ENCODE measurements at regions not wholly inside any gene's neighbourhood (a gene's known extent, or its start where the extent isn't known, plus 50 kb on each side); places are given as distances from the start of the nearest gene placed in this dataset.

GRCh38 chr1:245055752-245056151 is 99.0 kb upstream of the KIF26B start:
- Histone ChIP-seq H2AFZ (ENCODE audit: low read depth, low read length) (no peak overlapping the region), H3K27me3 (ENCODE audit: insufficient read depth, low read depth, low read length) (no peaks in the 10 kb centered on the region), H3K9me3 (ENCODE audit: low read length) (no peaks in the 10 kb centered on the region), H3K27ac (ENCODE audit: low read length) (no peak overlapping the region), H4K20me1 (ENCODE audit: insufficient read depth) (no peaks in the 10 kb centered on the region), H3K79me2 (replicated peaks; ENCODE audit: insufficient read depth, low read length) (no peaks in the 10 kb centered on the region), H3K4me3 (ENCODE audit: low read length) (no peak overlapping the region), H3F3A (ENCODE audit: insufficient read depth, low read length, poor library complexity, severe bottlenecking) (no peaks in the 10 kb centered on the region), H3K36me3 (ENCODE audit: insufficient read depth, low read length) (no peaks in the 10 kb centered on the region), H3K4me2 (ENCODE audit: low read length) (no peak overlapping the region), H3K9ac (ENCODE audit: low read length) (no peak overlapping the region), H3K9me2 (ENCODE audit: insufficient read depth, low read length) (no peaks in the 10 kb centered on the region)
- TF ChIP-seq RAD21 (conservative IDR thresholded peaks at IDR 0.05): no peak

- H2AFZ ChIP-seq (ENCODE audit: low read depth, low read length): no peak overlapping the region
- no peak for TF ChIP-seq MXI1 (conservative IDR thresholded peaks at IDR 0.05; ENCODE audit: poor library complexity, severe bottlenecking)
- H3K9ac ChIP-seq (ENCODE audit: low read length): no peak overlapping the region
- no peaks in the 10 kb centered on the region for H3K79me2 ChIP-seq (replicated peaks; ENCODE audit: insufficient read depth, low read length)
- H3K9me3 ChIP-seq (ENCODE audit: low read length): no peaks in the 10 kb centered on the region
- no peak overlapping the region for H3K4me3 ChIP-seq (ENCODE audit: low read length)
- no peak overlapping the region for H3K27ac ChIP-seq (ENCODE audit: low read length)
- no peaks in the 10 kb centered on the region for H3F3A ChIP-seq (ENCODE audit: insufficient read depth, low read length, poor library complexity, severe bottlenecking)
- no peaks in the 10 kb centered on the region for H3K36me3 ChIP-seq (ENCODE audit: insufficient read depth, low read length)
- H3K27me3 ChIP-seq (ENCODE audit: insufficient read depth, low read depth, low read length): no peaks in the 10 kb centered on the region
- no peaks in the 10 kb centered on the region for H3K9me2 ChIP-seq (ENCODE audit: insufficient read depth, low read length)
- no peaks in the 10 kb centered on the region for H4K20me1 ChIP-seq (ENCODE audit: insufficient read depth)
- H3K4me2 ChIP-seq (ENCODE audit: low read length): no peak overlapping the region
Observed at GRCh38 chr1:245054507-245055270, 100.1 kb upstream of the KIF26B start.

GRCh38 chr1:245054105-245054504 is 100.7 kb upstream of the KIF26B start:
- no peaks in the 10 kb centered on the region for H3K27me3 ChIP-seq (ENCODE audit: insufficient read depth, low read depth, low read length)
- no peaks in the 10 kb centered on the region for H3K36me3 ChIP-seq (ENCODE audit: insufficient read depth, low read length)
- H3K4me2 ChIP-seq (ENCODE audit: low read length): no peak overlapping the region
- no peaks in the 10 kb centered on the region for H3K9me2 ChIP-seq (ENCODE audit: insufficient read depth, low read length)
- H3K79me2 ChIP-seq (replicated peaks; ENCODE audit: insufficient read depth, low read length): no peaks in the 10 kb centered on the region
- TF ChIP-seq POLR2AphosphoS5 (IDR thresholded peaks at IDR 0.05) (no peak), REST (IDR thresholded peaks at IDR 0.05; ENCODE audit: borderline replicate concordance) (no peak), RAD21 (conservative IDR thresholded peaks at IDR 0.05) (no peak), SMC3 (conservative IDR thresholded peaks at IDR 0.05; ENCODE audit: poor library complexity) (no peak), EZH2 (IDR thresholded peaks at IDR 0.05; ENCODE audit: borderline replicate concordance, insufficient read depth, low read length, poor library complexity, severe bottlenecking) (no peak), TAF1 (IDR thresholded peaks at IDR 0.05; ENCODE audit: low read depth) (no peak), CTCF (IDR thresholded peaks at IDR 0.05; ENCODE audit: poor library complexity, severe bottlenecking) (no peak), MXI1 (conservative IDR thresholded peaks at IDR 0.05; ENCODE audit: poor library complexity, severe bottlenecking) (no peak), EP300 (conservative IDR thresholded peaks at IDR 0.05; ENCODE audit: poor library complexity, severe bottlenecking) (no peak)
- no peaks in the 10 kb centered on the region for H3K9me3 ChIP-seq (ENCODE audit: low read length)
- no peak overlapping the region for H3K9ac ChIP-seq (ENCODE audit: low read length)
- H3K4me3 ChIP-seq (ENCODE audit: low read length): no peak overlapping the region
- no peak overlapping the region for H3K27ac ChIP-seq (ENCODE audit: low read length)
- no peaks in the 10 kb centered on the region for H4K20me1 ChIP-seq (ENCODE audit: insufficient read depth)
- no peaks in the 10 kb centered on the region for H3F3A ChIP-seq (ENCODE audit: insufficient read depth, low read length, poor library complexity, severe bottlenecking)
- H2AFZ ChIP-seq (ENCODE audit: low read depth, low read length): no peak overlapping the region

All from neural cell (in vitro differentiated cells).